ENCODE measurements at regions not wholly inside any gene's neighbourhood (a gene's known extent, or its start where the extent isn't known, plus 50 kb on each side); places are given as distances from the start of the nearest gene placed in this dataset.

- no peak overlapping the region for H3K56ac ChIP-seq (ENCODE audit: insufficient read length, low read depth, low read length)
- no peak overlapping the region for H3K4ac ChIP-seq (ENCODE audit: low read depth, low read length)
- H3K27me3 ChIP-seq (ENCODE audit: insufficient read depth, low read length), result no peaks in the 10 kb centered on the region
- H2BK15ac ChIP-seq (ENCODE audit: low read depth, low read length), result no peak overlapping the region
- H3K9ac ChIP-seq (ENCODE audit: extremely low read depth, insufficient read length, low read length), result no peak overlapping the region
- no peak overlapping the region for H3K14ac ChIP-seq (ENCODE audit: insufficient read depth, low read length)
- no peaks in the 10 kb centered on the region for H4K20me1 ChIP-seq (ENCODE audit: control insufficient read depth, insufficient read depth, insufficient read length)
- H3K79me1 ChIP-seq (ENCODE audit: insufficient read depth, low read depth, low read length, poor library complexity, severe bottlenecking), result no peaks in the 10 kb centered on the region
- H3K36me3 Mint-ChIP-seq (ENCODE audit: insufficient read depth in 1 of 3, low read depth in 3 of 3), result no peaks in the 10 kb centered on the region; a peak in 1 of 7 replicates
- no peak for TF ChIP-seq CTCF (conservative IDR thresholded peaks at IDR 0.05)
- H3K4me1 Mint-ChIP-seq, result peaks cover 22 to 38% of the 10 kb centered on the region in 2 experiments
- H3K23me2 ChIP-seq (ENCODE audit: insufficient read length, low read depth, low read length, poor library complexity, severe bottlenecking), result no peaks in the 10 kb centered on the region
- H2BK120ac ChIP-seq (ENCODE audit: low read depth, low read length, poor library complexity, severe bottlenecking), result no peak overlapping the region
- H4K91ac ChIP-seq (ENCODE audit: insufficient read length, low read depth, low read length), result no peak overlapping the region
- H4K5ac ChIP-seq (ENCODE audit: insufficient read length, low read depth, low read length), result no peak overlapping the region
- no peak overlapping the region for H4K8ac ChIP-seq (replicated peaks; ENCODE audit: insufficient read length, low read depth, low read length)
- no peak for DNase-seq
- H3K79me2 ChIP-seq (ENCODE audit: insufficient read depth, low read length), result no peaks in the 10 kb centered on the region
- no peak overlapping the region for H2AFZ ChIP-seq (ENCODE audit: low read length)
- H3K4me3 Mint-ChIP-seq, result no peak overlapping the region
- H2BK20ac ChIP-seq (ENCODE audit: low read depth, low read length, poor library complexity, severe bottlenecking), result no peak overlapping the region
- H3K4me1 ChIP-seq (ENCODE audit: insufficient read depth, low read length), result peaks cover 2% of the 10 kb centered on the region; the same call in 1 of the 2 replicates
- no peak overlapping the region for H3K27ac ChIP-seq (ENCODE audit: insufficient read length, low read depth, low read length)
- H3K9me3 ChIP-seq (ENCODE audit: control insufficient read depth, low read depth, low read length), result no peaks in the 10 kb centered on the region
- H3K18ac ChIP-seq (ENCODE audit: insufficient read length, low read depth, low read length), result no peak overlapping the region
- no peak overlapping the region for H2BK12ac ChIP-seq (ENCODE audit: insufficient read length, low read depth, low read length)
- H3K4me2 ChIP-seq (ENCODE audit: insufficient read depth, insufficient read length, low read length), result no peak overlapping the region
- H2BK5ac ChIP-seq (ENCODE audit: insufficient read length, low read length), result no peak overlapping the region
- H3K27me3 Mint-ChIP-seq (ENCODE audit: low read depth), result peaks cover 21% of the 10 kb centered on the region
- H3T11ph ChIP-seq (ENCODE audit: low read length), result no peak overlapping the region
- H3K9me3 Mint-ChIP-seq, result no peaks in the 10 kb centered on the region; a peak in 2 of 5 replicates
- no peak overlapping the region for H3K27ac Mint-ChIP-seq
- H2AK5ac ChIP-seq (ENCODE audit: insufficient read length, low read length), result no peak overlapping the region
- H3K23ac ChIP-seq (ENCODE audit: insufficient read length, low read depth, low read length), result no peak overlapping the region
Observed at GRCh38 chr3:72597043-72597442, 251.2 kb downstream of the SHQ1 start.

All from H9 (cell line).